CD4-positive, CD25-positive, alpha-beta regulatory T cell (primary cell): ENCODE measurements at regions not wholly inside any gene's neighbourhood (a gene's known extent, or its start where the extent isn't known, plus 50 kb on each side); places are given as distances from the start of the nearest gene placed in this dataset.

ENCODE experiments used
- ATAC-seq, 2 donors: fragments of 150-1000 bp; cut with Tn5 transposase; one replicate each; pipeline ENCODE4 v1.10.0; 2021; ENCODE audit warnings: low read depth in 2 of 2, moderate number of reproducible peaks in 2 of 2, moderate library complexity in 1 of 2
- DNase-seq, 3 donors: peaks; one replicate each; pipeline versions ENCODE4 v3.0.0 to v3.0.0-alpha.2; 2012 to 2022; ENCODE audit warnings: mixed read lengths in 1 of 3
- H3K27ac ChIP-seq: one replicate; pipeline ENCODE4 v1.7.0; 2013; ENCODE audit warnings: mild to moderate bottlenecking, low read length; ENCODE audit not compliant: insufficient read depth, poor library complexity, severe bottlenecking
- H3K27me3 ChIP-seq: one replicate; pipeline ENCODE4 v1.7.0; 2013; ENCODE audit warnings: low read length; ENCODE audit not compliant: control insufficient read depth, insufficient read depth
- H3K36me3 ChIP-seq: one replicate; pipeline ENCODE4 v1.7.0; 2013; ENCODE audit warnings: mild to moderate bottlenecking, low read length, moderate library complexity; ENCODE audit not compliant: control insufficient read depth, insufficient read depth
- H3K4me1 ChIP-seq: 2 replicates; pipeline ENCODE4 v1.7.0; 2013; ENCODE audit warnings: mild to moderate bottlenecking, low read length; ENCODE audit not compliant: insufficient read depth, control insufficient read depth, poor library complexity, severe bottlenecking
- H3K4me3 ChIP-seq: one replicate; pipeline ENCODE4 v1.7.0; 2013; ENCODE audit warnings: low read depth, mild to moderate bottlenecking, low read length, moderate library complexity
- H3K9me3 ChIP-seq, 2 experiments: 1 replicate in 1 of 2; 2 replicates in 1 of 2; pipeline ENCODE4 v1.7.0; 2013; ENCODE audit warnings: low read length in 2 of 2, mild to moderate bottlenecking in 1 of 2, moderate library complexity in 1 of 2; ENCODE audit not compliant: control insufficient read depth in 2 of 2
- H3K27ac Mint-ChIP-seq, 3 donors: one replicate each; pipeline ENCODE4 v1.8.0; 2020 to 2022; ENCODE audit warnings: mild to moderate bottlenecking in 3 of 3, mixed read lengths in 3 of 3, moderate library complexity in 2 of 3
- H3K27me3 Mint-ChIP-seq: one replicate; pipeline ENCODE4 v1.8.0; 2022; ENCODE audit warnings: mild to moderate bottlenecking, mixed read lengths
- H3K36me3 Mint-ChIP-seq: one replicate; pipeline ENCODE4 v1.8.0; 2020; ENCODE audit warnings: mixed read lengths
- H3K4me1 Mint-ChIP-seq, 4 donors: one replicate each; pipeline ENCODE4 v1.8.0; 2020 to 2022; ENCODE audit warnings: mixed read lengths in 4 of 4, mild to moderate bottlenecking in 1 of 4
- H3K4me3 Mint-ChIP-seq, 4 donors: one replicate each; pipeline ENCODE4 v1.8.0; 2020 to 2022; ENCODE audit warnings: mild to moderate bottlenecking in 4 of 4, mixed read lengths in 4 of 4, moderate library complexity in 3 of 4
- H3K9me3 Mint-ChIP-seq, 7 donors: one replicate each; pipeline ENCODE4 v1.8.0; 2020 to 2022; ENCODE audit warnings: mixed read lengths in 7 of 7, mild to moderate bottlenecking in 3 of 7, moderate library complexity in 2 of 7

DNA sequence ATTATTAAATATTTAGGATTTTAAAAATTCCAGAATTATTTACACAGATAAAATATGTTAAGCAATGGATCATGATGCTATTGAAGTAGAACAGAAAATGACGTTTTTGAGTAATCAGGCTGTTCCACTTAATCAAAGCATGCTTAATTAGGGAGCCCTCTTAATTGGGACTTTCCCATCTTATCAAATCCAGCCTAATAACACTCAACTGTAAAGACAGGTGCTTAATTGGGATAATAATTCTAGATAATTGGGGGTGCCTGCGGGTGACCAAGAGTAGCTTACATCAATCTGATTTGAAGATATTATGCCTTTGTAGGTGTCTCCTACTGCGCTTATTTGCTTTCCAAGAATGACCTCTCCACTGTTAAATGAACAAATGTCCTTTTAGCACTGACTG lies 742.2 kb upstream of the SLITRK6 start:
- no peaks in the 10 kb centered on the region for H3K4me1 ChIP-seq
- ATAC-seq (no peak), DNase-seq (no peak)
- Mint-ChIP-seq H3K4me3 (no peak overlapping the region), H3K27ac (no peak overlapping the region), H3K36me3 (no peaks in the 10 kb centered on the region), H3K27me3 (no peaks in the 10 kb centered on the region), H3K9me3 (peaks cover 0 to 8% (median 2%) of the 10 kb centered on the region in 7 donors), H3K4me1 (no peaks in the 10 kb centered on the region)
- H3K36me3 ChIP-seq, result no peaks in the 10 kb centered on the region
- H3K4me3 ChIP-seq, result no peak overlapping the region
- no peaks in the 10 kb centered on the region for H3K27me3 ChIP-seq
- no peak overlapping the region for H3K27ac ChIP-seq
- H3K9me3 ChIP-seq, result peaks cover 0 to 2% of the 10 kb centered on the region in 2 experiments

DNA sequence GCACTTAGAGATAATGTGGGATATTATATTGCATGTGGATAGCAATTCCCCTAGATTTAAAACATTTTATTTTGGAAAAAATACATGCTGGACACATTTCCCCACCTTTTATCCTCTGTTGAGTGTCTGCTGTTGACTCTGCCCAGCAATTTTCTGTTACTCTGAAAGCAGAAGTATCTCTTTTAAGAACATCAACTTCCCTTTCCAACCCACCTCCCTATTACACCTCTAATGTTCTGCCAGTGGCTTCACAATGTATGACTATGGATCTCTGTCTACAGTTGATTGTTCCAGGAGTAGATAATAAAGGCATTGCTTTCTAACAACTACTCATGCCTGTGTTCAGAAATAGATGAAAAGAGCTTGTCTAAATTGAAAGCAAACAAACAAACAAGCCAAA lies 754.8 kb upstream of the SLITRK6 start:
- no peaks in the 10 kb centered on the region for H3K27me3 ChIP-seq
- peaks cover 2 to 4% of the 10 kb centered on the region in 2 experiments for H3K9me3 ChIP-seq
- no peaks in the 10 kb centered on the region for H3K36me3 ChIP-seq
- H3K4me1 ChIP-seq, result no peaks in the 10 kb centered on the region
- H3K27ac ChIP-seq, result no peak overlapping the region
- H3K36me3 Mint-ChIP-seq, result no peaks in the 10 kb centered on the region
- DNase-seq, result no peak
- no peaks in the 10 kb centered on the region for H3K27me3 Mint-ChIP-seq
- H3K4me3 ChIP-seq, result no peak overlapping the region
- no peak overlapping the region for H3K4me3 Mint-ChIP-seq
- no peaks in the 10 kb centered on the region for H3K4me1 Mint-ChIP-seq
- ATAC-seq, result no peak
- no peak overlapping the region for H3K27ac Mint-ChIP-seq
- peaks cover 0 to 16% (median 5%) of the 10 kb centered on the region in 7 donors for H3K9me3 Mint-ChIP-seq

DNA sequence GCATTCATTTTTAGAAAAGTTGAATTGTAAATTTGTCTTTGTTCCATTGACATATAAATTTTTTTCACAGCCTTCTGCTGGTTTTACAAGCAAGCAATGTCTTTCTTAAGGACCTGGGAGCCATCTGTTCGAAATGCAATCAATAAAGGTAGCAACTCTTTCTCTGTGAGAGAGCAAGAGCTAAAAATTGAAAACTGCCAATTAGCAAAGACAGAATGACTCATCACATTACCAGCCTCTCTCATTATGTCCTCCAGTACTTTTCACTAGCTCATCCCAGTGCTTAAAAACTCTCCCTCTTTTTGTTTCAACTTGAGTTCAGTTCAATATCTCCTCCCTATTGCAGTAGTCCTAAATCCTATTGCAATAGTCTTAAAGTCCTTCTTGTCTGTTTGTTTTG lies 760.7 kb upstream of the SLITRK6 start:
- H3K27me3 Mint-ChIP-seq, result no peaks in the 10 kb centered on the region

DNA sequence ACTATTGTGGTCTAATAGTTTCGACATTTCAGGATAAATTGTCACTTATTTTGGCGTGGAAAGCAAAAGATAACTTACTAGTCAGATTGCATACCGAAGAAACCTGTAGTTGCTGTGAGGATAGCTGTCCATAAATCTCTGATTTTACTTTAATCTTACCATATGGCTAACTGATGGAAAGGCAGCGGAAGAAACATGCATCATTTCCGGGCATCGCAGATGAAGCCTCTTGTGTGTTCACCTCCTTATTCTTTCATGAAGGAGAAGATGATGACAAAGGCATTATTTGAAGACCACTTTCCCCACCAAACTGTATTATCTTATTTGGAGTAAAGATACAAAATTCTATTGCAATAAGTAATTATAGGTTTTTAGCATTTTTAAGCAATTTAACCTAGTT lies 763.6 kb upstream of the SLITRK6 start:
- no peaks in the 10 kb centered on the region for H3K4me1 Mint-ChIP-seq
- H3K36me3 ChIP-seq, result no peaks in the 10 kb centered on the region
- no peaks in the 10 kb centered on the region for H3K9me3 ChIP-seq
- no peak for ATAC-seq
- H3K27ac Mint-ChIP-seq, result no peak overlapping the region
- peaks cover 0 to 14% (median 3%) of the 10 kb centered on the region in 7 donors for H3K9me3 Mint-ChIP-seq
- no peaks in the 10 kb centered on the region for H3K27me3 ChIP-seq
- no peak overlapping the region for H3K27ac ChIP-seq
- DNase-seq, result no peak
- no peaks in the 10 kb centered on the region for H3K4me1 ChIP-seq
- H3K36me3 Mint-ChIP-seq, result no peaks in the 10 kb centered on the region
- no peak overlapping the region for H3K4me3 ChIP-seq
- no peak overlapping the region for H3K4me3 Mint-ChIP-seq
- H3K27me3 Mint-ChIP-seq, result no peaks in the 10 kb centered on the region

More for the DNA sequence above, 760.7 kb upstream of the SLITRK6 start:
- Histone ChIP-seq H3K27ac (no peak overlapping the region), H3K4me3 (no peak overlapping the region), H3K9me3 (no peaks in the 10 kb centered on the region), H3K36me3 (no peaks in the 10 kb centered on the region), H3K4me1 (no peaks in the 10 kb centered on the region), H3K27me3 (no peaks in the 10 kb centered on the region)
- DNase-seq, result no peak
- no peaks in the 10 kb centered on the region for H3K36me3 Mint-ChIP-seq
- H3K4me1 Mint-ChIP-seq, result no peaks in the 10 kb centered on the region
- H3K4me3 Mint-ChIP-seq, result no peak overlapping the region
- peaks cover 0 to 18% (median 3%) of the 10 kb centered on the region in 7 donors for H3K9me3 Mint-ChIP-seq
- ATAC-seq, result no peak
- H3K27ac Mint-ChIP-seq, result no peak overlapping the region

DNA sequence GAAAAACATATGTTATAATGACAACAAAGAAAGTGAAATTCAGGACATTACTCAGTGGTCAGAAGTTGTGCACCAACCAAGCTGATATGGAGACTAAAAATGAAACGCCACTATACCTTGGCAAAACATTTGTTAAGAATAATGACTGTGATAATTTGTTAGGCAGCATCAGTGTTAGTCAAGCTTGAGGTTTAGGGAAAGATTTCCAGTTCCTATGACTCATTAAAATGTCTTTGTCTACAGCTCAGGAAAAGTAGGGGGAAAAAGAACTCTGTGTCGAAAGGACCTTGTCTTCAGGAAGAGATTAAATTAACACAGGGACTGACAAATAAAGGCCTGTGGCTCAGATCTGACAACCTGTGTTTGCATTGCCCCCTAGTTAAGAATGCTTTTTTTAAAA lies 764.1 kb upstream of the SLITRK6 start:
- no peak overlapping the region for H3K27ac Mint-ChIP-seq
- no peak for ATAC-seq

DNA sequence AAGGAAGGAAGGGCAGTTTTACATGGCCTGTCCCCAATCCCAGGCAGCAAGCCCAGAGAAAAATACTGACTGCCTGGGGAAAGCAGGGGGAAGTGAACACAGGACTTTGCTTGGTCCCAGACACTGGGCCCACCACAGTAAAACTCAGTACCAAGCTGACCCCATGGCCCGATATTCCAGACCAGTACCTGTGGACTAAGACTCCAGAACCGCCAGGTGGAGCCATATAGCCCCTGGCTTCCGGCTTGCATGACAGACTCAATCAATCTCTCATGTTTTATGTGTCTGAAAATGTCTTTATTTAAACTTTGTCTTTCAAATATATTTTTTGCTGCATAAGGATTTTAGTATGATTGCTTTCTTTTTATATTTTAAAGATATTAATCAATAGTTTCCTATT lies 767.9 kb upstream of the SLITRK6 start:
- Histone ChIP-seq H3K36me3 (no peaks in the 10 kb centered on the region), H3K4me3 (no peak overlapping the region), H3K9me3 (no peaks in the 10 kb centered on the region), H3K4me1 (no peaks in the 10 kb centered on the region), H3K27ac (no peak overlapping the region), H3K27me3 (no peaks in the 10 kb centered on the region)
- Mint-ChIP-seq H3K9me3 (peaks cover 0 to 12% (median 4%) of the 10 kb centered on the region in 7 donors), H3K36me3 (no peaks in the 10 kb centered on the region), H3K27ac (no peak overlapping the region), H3K4me1 (no peaks in the 10 kb centered on the region), H3K27me3 (no peaks in the 10 kb centered on the region), H3K4me3 (no peak overlapping the region)
- DNase-seq (no peak), ATAC-seq (no peak)

More for the DNA sequence above, 764.1 kb upstream of the SLITRK6 start:
- Mint-ChIP-seq H3K4me3 (no peak overlapping the region), H3K4me1 (no peaks in the 10 kb centered on the region), H3K9me3 (peaks cover 0 to 9% (median 3%) of the 10 kb centered on the region in 7 donors), H3K36me3 (no peaks in the 10 kb centered on the region), H3K27me3 (no peaks in the 10 kb centered on the region)
- no peaks in the 10 kb centered on the region for H3K4me1 ChIP-seq
- H3K27me3 ChIP-seq, result no peaks in the 10 kb centered on the region
- no peak overlapping the region for H3K27ac ChIP-seq
- H3K4me3 ChIP-seq, result no peak overlapping the region
- no peaks in the 10 kb centered on the region for H3K9me3 ChIP-seq
- H3K36me3 ChIP-seq, result no peaks in the 10 kb centered on the region
- no peak for DNase-seq

DNA sequence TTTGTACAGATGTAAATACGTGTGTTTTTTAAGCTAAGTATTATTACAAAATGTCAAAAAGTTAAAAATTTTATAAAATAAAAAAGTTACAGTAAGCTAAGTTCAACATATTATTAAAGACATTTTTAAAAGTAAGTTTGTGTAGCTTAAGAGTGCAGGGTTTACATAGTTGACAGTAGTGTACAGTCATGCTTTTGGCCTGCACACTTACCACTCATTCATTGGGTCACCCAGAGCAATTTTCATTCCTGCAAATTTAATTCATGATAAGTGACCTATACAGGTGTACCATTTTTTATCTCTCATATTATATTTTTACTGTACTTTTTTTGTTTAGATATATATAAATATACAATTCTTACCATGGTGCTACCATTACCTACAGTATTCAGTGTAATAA lies 769.9 kb upstream of the SLITRK6 start:
- no peaks in the 10 kb centered on the region for H3K27me3 Mint-ChIP-seq
- H3K4me3 Mint-ChIP-seq, result no peak overlapping the region
- no peaks in the 10 kb centered on the region for H3K36me3 Mint-ChIP-seq
- H3K27ac Mint-ChIP-seq, result no peak overlapping the region
- Histone ChIP-seq H3K4me1 (no peaks in the 10 kb centered on the region), H3K27ac (no peak overlapping the region), H3K9me3 (no peaks in the 10 kb centered on the region), H3K36me3 (no peaks in the 10 kb centered on the region), H3K27me3 (no peaks in the 10 kb centered on the region), H3K4me3 (no peak overlapping the region)
- DNase-seq, result no peak
- peaks cover 0 to 12% (median 4%) of the 10 kb centered on the region in 7 donors for H3K9me3 Mint-ChIP-seq
- no peaks in the 10 kb centered on the region for H3K4me1 Mint-ChIP-seq
- no peak for ATAC-seq

DNA sequence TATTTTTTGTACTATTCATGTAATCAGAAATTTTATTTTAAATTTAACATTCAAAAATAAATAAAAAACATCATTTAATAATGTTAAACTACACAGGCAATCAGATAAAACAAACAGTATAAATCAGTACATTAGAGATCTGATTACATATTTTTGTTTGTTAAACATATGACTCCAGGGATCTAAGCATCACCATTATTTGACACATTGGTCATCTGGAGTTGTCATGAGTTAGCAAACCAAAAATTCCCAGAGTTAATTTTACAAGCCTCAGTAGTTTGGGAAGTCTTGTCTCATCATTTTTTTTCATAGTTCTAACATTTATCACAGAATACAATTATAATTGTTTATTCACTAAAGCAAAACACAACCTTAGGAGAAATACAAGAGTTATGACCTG lies 770.8 kb upstream of the SLITRK6 start:
- Mint-ChIP-seq H3K27ac (no peak overlapping the region), H3K36me3 (no peaks in the 10 kb centered on the region), H3K9me3 (peaks cover 0 to 14% (median 6%) of the 10 kb centered on the region in 7 donors), H3K27me3 (no peaks in the 10 kb centered on the region), H3K4me3 (no peak overlapping the region), H3K4me1 (no peaks in the 10 kb centered on the region)
- Histone ChIP-seq H3K27me3 (no peaks in the 10 kb centered on the region), H3K27ac (no peak overlapping the region), H3K4me1 (no peaks in the 10 kb centered on the region), H3K36me3 (no peaks in the 10 kb centered on the region), H3K4me3 (no peak overlapping the region), H3K9me3 (no peaks in the 10 kb centered on the region)
- DNase-seq, result no peak
- no peak for ATAC-seq
